ENCODE measurements at regions not wholly inside any gene's neighbourhood (a gene's known extent, or its start where the extent isn't known, plus 50 kb on each side); places are given as distances from the start of the nearest gene placed in this dataset.
"Not testable (repeated sequence)": the region's sequence is repeated elsewhere in the genome, so short reads cannot be mapped to it uniquely, and the experiment has no call there.

GRCh38 chr20:50446351-50447101 lies 63.7 kb upstream of the PTPN1 start:
- DNase-seq (no peak), ATAC-seq (no peak)
- Mint-ChIP-seq H3K27ac (no peak overlapping the region), H3K4me1 (ENCODE audit: low read depth) (peaks cover 16% of the 10 kb centered on the region), H3K9me3 (no peaks in the 10 kb centered on the region), H3K36me3 (ENCODE audit: low read depth) (no peaks in the 10 kb centered on the region), H3K27me3 (peaks cover 29% of the 10 kb centered on the region), H3K4me3 (no peak overlapping the region)
- TF ChIP-seq, protein P1, sequence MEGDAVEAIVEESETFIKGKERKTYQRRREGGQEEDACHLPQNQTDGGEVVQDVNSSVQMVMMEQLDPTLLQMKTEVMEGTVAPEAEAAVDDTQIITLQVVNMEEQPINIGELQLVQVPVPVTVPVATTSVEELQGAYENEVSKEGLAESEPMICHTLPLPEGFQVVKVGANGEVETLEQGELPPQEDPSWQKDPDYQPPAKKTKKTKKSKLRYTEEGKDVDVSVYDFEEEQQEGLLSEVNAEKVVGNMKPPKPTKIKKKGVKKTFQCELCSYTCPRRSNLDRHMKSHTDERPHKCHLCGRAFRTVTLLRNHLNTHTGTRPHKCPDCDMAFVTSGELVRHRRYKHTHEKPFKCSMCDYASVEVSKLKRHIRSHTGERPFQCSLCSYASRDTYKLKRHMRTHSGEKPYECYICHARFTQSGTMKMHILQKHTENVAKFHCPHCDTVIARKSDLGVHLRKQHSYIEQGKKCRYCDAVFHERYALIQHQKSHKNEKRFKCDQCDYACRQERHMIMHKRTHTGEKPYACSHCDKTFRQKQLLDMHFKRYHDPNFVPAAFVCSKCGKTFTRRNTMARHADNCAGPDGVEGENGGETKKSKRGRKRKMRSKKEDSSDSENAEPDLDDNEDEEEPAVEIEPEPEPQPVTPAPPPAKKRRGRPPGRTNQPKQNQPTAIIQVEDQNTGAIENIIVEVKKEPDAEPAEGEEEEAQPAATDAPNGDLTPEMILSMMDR (IDR thresholded peaks at IDR 0.05) = no peak
- intact Hi-C loops (cut with micrococcal nuclease) = no loop called here
- ChIA-PET POLR2A (interaction anchor here (0.6 kb wide), 1 partner anchor 215 kb away, joined by 3 read pairs; no protein-coding TSS in a partner anchor), CTCF (no interaction called here)

- Mint-ChIP-seq H3K27me3 (peaks cover 29% of the 10 kb centered on the region), H3K36me3 (ENCODE audit: low read depth) (no peaks in the 10 kb centered on the region), H3K4me1 (ENCODE audit: low read depth) (peaks cover 14% of the 10 kb centered on the region), H3K4me3 (no peak overlapping the region), H3K27ac (no peak overlapping the region), H3K9me3 (no peaks in the 10 kb centered on the region)
- ChIA-PET CTCF (no interaction called here), POLR2A (no interaction called here)
- DNase-seq = no peak
- TF ChIP-seq, protein P1 (IDR thresholded peaks at IDR 0.05) = no peak
- intact Hi-C loops (cut with micrococcal nuclease) = no loop called here
- no peak for ATAC-seq
Measured at GRCh38 chr20:50447102-50447804, 62.9 kb upstream of the PTPN1 start.

DNA sequence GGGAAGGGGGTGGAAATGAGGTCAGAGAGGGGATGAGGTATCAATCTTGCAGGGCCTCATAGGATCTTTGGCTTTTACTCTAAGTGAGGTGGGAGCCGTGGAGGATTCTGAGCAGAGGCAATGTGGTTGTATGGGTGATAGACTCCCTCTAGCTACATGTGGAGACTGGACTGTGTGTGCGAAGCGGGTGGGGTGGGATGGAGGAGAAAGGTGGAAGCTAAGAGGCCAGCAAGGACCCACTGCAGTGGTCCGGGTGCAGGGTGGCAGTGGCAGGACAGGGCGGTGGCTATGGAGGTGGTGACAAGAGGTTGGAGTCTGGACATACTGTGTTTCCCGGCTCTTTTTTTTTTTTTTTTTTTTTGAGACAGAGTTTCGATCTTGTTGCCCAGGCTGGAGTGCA lies 62.4 kb upstream of the PTPN1 start:
- TF ChIP-seq, protein P1 (IDR thresholded peaks at IDR 0.05) = no peak
- DNase-seq (no peak), ATAC-seq (no peak)
- ChIA-PET POLR2A (no interaction called here), CTCF (no interaction called here)
- intact Hi-C loops (cut with micrococcal nuclease) = no loop called here
- Mint-ChIP-seq H3K9me3 (no peaks in the 10 kb centered on the region), H3K27ac (no peak overlapping the region), H3K4me3 (no peak overlapping the region), H3K27me3 (peaks cover 32% of the 10 kb centered on the region), H3K36me3 (ENCODE audit: low read depth) (no peaks in the 10 kb centered on the region), H3K4me1 (ENCODE audit: low read depth) (peaks cover 14% of the 10 kb centered on the region)

GRCh38 chr20:50448625-50449403 lies 61.4 kb upstream of the PTPN1 start:
- H3K4me3 Mint-ChIP-seq; DNase-seq; H3K27ac Mint-ChIP-seq; ATAC-seq; intact Hi-C loops (cut with micrococcal nuclease); H3K9me3 Mint-ChIP-seq; CTCF ChIA-PET; POLR2A ChIA-PET; H3K36me3 Mint-ChIP-seq (ENCODE audit: low read depth): not testable (repeated sequence)
- Mint-ChIP-seq H3K27me3 (peaks cover 41% of the 10 kb centered on the region), H3K4me1 (ENCODE audit: low read depth) (peaks cover 14% of the 10 kb centered on the region)

- Mint-ChIP-seq H3K27me3 (peaks cover 43% of the 10 kb centered on the region), H3K4me1 (ENCODE audit: low read depth) (peaks cover 14% of the 10 kb centered on the region)
- CTCF ChIA-PET = interaction anchor here (2.2 kb wide), 1 partner anchor 14 kb away, joined by 7 read pairs; no protein-coding TSS in a partner anchor
Measured at GRCh38 chr20:50449738-50450492, 60.3 kb upstream of the PTPN1 start.

More at GRCh38 chr20:50449738-50450492, 60.3 kb upstream of the PTPN1 start:
- intact Hi-C loops (cut with micrococcal nuclease) = loop anchor here (5.0 kb wide), 1 partner anchor 113 kb away; no protein-coding TSS in a partner anchor
- H3K36me3 Mint-ChIP-seq (ENCODE audit: low read depth) = no peaks in the 10 kb centered on the region
- H3K4me3 Mint-ChIP-seq = no peak overlapping the region
- POLR2A ChIA-PET = interaction anchor here (0.9 kb wide), 1 partner anchor 231 kb away, joined by 3 read pairs; no protein-coding TSS in a partner anchor
- ATAC-seq (peak; percentile 60), DNase-seq (no peak)
- TF ChIP-seq, protein P1 (IDR thresholded peaks at IDR 0.05) = no peak
- H3K27ac Mint-ChIP-seq = no peak overlapping the region
- no peaks in the 10 kb centered on the region for H3K9me3 Mint-ChIP-seq
